ENCODE measurements at regions not wholly inside any gene's neighbourhood (a gene's known extent, or its start where the extent isn't known, plus 50 kb on each side); places are given as distances from the start of the nearest gene placed in this dataset.

DNA sequence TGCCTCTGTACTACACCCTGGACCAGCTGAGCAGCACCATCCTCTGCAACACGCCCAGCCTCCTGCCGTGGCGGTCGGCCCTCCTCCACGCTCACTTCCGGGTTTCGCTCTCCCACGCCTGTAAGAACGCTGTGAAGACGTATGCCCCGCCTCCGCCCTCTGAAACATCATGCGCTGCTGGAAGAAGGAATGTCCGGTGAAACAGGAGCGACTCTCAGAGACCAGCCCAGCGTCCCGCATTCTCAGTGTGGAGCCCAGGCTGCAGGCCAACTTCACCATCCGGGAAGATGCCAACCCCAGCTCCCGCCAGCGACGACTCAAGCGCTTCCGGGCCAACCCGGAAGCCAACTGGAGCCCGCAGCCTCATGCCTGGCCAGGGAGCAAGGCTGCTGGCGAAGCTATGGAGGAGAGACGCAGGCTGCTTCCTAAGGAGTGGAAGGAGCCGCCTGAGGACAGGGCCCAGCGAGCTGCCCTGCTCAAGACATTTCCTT is 186.1 kb upstream of the SLITRK2 start:
- DNase-seq (ENCODE audit: low spot score): no peak

DNA sequence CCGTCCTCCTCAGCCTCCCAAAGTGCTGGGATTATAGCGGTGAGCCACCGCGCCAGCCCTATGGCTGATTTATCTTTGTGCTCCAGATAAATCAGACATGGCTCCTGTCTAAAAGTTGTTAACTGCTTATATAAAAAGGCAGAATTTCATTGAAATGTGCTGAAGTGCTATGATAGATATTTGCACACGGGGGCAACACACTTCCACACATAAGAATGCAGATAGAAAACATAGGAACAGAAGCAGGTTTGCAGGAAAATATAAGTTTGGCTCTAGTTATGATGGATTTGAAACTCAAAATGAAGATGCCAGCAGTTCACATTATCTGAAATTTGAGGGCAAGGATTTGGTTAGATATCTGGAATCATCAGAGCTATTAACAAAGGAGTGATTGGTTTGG is 163.1 kb upstream of the SLITRK2 start:
- peak; percentile 4 for DNase-seq (ENCODE audit: low spot score)

DNA sequence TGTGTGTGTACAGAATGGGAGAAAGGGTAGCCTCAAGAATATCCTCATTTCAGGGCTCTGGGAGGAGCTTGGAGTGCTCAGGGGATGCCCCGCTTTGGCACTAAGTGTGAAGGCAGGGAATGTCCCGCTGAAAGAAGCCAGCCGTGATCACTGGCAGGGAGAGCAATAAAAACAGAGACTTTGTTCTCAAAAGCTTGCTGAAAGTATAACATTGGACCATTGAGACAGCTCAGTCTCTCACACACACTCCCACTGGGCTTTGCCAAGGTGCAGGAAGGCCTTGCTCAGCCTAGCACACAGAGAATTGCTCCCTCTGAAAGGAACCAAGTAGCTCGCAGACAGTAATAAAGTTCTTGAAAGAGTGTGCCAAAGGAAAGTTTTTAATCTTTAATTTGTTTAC is 143.8 kb upstream of the SLITRK2 start:
- peak; percentile 5 for DNase-seq (ENCODE audit: low spot score)

DNA sequence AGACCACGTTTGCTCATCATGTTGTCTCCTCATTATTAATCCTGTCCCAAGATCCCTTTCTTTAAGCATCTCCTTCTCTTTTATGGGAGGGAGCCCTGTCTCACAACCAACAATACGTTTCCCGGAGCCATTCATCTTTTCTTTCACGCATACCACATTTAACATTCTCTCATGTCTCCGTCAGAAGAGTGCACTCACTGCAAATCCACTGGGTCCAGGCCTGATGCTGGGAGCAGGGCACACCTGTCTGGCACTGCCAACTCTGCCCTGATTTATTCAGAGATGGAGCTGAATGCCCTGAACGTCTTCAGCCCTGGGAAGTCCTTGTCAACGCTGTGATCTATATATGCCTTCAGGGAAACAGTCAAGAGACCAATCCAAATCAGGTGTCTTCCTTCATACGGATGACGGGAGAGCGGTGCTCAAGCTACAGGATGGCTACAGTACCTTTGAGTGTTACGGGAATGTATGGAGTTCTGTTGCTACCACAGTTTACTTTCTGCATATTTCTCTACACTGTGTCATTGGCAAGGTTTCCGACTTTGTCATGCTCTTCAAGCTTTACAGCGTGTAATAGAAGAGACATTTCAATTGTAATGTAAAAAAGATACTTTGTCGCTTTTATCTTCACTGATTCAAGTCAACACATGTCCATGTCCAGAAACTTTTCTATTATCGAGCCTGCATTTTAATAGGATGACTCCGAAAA is 140.4 kb upstream of the SLITRK2 start:
- no peak for DNase-seq (ENCODE audit: low spot score)

DNA sequence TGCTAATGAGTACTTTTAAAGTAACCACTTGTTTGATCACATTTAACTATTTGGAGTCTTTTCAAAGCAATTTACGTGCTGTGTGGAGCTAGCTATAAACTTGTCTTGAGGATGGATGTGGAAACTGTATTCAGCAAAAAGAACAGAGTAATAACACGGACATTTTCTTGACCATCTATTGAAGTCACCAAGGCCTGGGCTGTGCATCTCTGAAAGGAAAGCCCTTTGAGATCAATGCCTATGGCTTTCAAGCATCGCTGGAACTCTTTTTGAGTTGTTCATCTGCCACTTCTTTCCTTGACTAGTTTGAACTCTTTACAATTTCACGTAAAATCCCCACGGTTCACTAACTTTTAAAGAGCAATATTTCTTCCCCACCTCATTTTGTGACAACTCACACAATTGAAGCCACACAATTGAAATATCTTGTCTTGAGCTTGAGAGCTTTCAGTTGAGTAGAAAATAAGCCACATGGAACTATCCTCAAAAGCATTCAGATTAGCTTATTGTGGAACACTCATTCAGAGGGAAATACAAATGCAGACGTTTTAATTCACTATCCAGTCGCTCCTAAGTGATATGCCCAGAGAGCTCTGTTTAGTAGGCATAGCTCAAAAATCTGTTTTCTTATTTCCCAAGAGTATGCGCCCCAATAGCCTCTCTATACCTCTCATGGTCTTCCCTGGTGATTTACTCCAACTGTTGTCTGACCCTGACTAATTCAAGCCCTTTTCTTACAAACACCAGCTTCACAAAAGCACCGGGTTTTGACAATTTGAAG is 134.9 kb upstream of the SLITRK2 start:
- no peak for DNase-seq (ENCODE audit: low spot score)

DNA sequence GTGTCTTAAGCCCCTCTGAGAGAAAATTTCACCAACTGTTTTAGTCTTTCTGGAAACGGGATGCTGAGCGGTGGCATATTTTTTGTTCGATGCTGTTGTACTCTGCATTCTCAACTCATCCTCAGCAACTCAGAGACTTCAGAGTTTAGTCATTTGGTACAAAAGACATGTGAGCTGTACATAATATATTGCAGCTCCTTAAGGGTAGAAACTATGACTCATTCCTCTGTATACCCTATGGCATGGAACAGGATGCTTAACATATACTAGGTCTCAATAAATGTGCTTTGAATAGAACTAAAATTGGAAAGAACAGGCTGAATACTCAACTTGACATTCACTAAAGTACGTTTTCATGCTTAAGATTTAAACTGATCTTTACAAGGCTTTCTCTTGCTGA is 130.5 kb upstream of the SLITRK2 start:
- DNase-seq (ENCODE audit: low spot score): no peak

DNA sequence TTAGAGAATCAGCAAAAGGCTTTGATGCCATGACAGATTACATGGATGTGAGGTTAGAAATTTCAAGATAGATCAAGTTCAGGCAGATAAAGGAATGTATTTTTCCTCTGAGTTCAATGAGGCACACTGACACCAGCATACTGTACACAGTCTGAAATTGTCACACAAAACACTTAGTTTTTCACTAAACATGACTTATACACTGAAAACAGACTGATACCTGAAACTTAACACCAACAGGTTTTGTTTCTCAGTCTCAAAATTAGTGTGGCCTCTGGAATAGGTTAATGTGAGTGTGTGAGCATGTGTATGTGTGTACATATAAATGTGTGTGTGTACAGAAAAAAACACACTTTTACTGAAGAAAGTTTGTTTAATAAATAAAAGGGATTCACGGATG is 129.9 kb upstream of the SLITRK2 start:
- no peak for DNase-seq (ENCODE audit: low spot score)

DNA sequence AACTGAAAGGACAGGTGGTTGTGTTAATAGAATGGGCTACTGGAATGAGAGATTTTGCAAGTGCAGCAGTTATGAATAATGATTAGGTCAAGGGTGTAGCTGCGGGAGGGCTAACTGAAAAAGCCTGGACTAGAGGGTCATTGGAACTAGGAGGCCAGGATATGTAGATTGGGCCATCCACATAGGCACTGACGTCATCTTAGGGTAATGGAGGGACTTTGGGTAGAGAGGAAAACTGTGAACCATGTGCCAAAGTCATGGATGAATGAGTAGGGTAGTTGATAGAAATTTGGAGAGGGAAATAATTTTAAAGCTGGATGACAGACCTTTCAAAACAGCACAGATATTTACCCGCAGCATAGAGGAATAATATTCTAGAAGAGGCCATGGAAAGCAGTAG is 123.6 kb upstream of the SLITRK2 start:
- no peak for DNase-seq (ENCODE audit: low spot score)

DNA sequence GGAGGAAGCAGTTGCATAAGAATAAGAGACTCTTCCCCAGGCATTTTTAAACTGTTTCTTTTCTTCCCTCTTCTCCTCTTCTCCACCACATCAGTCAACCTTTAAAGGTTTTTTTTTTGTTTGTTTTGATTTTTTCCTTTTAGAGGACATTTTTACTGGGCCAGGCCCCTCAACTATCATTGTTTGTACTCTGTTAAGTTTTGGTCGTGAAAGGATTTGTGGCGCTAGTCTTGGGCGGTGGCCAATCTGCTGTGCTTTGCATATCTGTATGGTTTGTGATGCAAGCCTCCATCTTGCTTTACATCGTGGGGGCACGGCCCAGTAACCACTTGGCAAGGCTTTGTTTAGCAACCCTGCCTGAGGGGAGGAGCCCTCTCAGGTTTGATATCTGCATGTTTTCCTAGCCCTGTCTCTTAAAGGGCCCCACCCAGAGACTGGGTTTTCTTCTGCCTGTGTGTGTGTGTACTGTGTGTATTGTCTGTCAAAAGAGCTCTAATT is 101.9 kb upstream of the SLITRK2 start:
- DNase-seq (ENCODE audit: low spot score): no peak

DNA sequence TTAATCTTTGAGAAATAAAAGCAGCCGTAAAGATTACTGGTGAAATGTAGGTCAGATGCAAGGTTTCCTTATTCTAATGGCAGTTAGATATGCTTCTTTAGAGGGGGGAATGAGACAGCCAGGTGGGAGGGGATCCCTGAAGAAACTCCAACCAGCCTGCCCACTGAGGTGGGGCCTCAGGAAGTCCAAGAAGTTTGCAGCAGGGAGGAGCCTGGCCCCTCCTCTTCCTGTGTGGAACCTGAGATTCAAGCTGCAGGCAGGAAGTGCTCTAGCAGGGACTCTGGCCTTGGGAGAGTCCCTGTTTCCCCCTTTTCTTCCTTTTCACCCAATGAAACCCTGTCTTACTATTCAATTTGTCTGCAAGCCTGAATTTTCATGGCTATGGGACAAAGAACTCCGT is 101.4 kb upstream of the SLITRK2 start:
- no peak for DNase-seq (ENCODE audit: low spot score)

DNA sequence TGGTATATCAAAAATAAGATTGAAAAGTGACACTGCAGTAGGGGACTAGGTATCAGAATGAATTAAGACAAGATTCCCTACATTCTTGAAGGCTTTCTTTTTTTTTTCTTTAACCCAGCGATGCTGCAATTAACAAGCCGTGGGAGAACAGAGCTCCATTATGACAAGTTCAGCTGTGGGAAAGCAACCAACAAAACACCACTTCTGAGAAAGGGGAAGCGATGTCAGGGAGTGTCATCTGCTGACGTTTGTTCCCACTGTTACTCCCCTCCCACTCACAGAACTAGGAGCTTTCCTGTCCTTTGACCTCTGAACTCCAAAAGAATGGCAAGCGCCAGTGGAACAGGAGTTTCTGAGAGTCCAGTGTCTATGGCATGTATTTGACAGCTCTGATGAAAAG is 90.2 kb upstream of the SLITRK2 start:
- peak; percentile 79 for DNase-seq (ENCODE audit: low spot score)

DNA sequence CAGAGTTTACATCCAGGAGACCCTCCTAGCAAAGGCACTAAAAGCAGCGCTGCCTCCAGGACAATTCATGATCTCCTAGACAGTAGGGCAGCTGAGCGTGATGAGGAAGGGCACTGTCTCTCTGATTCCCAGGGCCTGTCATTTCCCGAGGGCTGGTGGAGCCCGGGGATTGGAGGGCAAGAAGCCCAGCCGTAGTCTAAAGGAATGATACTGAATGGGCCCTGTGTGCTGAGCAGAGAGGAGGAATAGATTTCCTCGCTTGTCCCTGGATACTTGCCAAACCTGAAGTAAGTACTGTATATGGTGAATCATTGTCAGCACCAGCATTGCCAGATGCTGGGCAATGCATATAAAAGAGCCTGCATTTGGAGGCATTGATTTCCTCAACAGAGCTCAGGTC is 88.0 kb upstream of the SLITRK2 start:
- DNase-seq (ENCODE audit: low spot score): peak; percentile 67

DNA sequence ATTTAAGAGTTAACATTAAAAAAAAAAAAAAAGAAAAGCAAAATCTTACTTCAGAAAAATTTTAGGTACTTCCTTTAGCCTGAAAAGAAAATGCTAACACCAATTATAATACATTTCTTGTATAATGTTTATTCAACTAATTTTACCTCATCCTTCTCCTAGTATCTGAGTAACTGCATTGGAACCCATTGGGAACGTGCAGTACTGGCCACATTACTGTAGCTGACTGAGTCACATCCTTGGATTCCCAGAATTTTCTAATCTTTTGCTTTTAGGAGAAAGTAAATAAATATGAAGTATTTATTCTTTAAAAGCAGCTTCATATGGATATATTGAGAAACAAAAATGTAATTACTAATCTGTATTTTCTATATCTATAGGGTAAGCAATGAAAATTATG is 82.6 kb upstream of the SLITRK2 start:
- DNase-seq (ENCODE audit: low spot score): no peak

DNA sequence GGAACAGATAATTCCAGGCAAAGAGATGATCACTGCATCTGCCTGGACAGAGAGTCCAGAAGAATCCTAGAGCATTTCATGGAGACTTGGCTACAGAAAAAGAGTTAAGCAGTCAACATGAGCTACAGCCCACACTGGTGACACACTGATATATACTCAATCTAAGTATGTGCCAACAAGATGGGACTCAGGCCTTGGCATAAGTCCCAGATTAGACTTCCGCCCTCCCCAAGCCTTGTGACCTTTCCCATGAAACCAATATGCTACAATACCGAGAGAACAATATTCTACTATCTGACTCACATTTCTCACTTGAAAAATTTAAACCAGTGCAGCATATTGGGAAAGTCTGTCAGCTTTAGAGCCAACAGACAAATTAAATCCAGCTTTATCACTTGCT is 65.7 kb upstream of the SLITRK2 start:
- DNase-seq (ENCODE audit: low spot score): no peak
